ENCODE measurements at regions not wholly inside any gene's neighbourhood (a gene's known extent, or its start where the extent isn't known, plus 50 kb on each side); places are given as distances from the start of the nearest gene placed in this dataset.

DNA sequence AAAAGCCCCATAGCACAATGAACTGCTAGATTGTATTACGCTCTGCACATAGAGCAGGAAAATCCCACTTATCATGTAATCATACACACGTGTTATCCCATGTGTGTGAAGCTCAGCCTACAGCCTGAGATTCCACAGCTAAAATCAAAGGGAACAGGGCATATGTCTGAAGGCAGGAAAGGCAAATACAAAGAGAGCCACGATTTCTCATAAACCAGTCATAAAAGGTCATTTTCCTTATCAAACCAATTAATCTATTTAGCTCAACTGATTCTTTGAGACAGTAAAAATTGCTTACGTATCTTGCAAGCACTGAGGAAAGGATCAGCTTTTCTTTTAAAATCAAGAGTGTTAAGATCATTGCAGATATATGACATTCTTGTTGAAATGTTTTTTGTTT, 199.5 kb upstream of the TBL1XR1 start:
- TF ChIP-seq CTCF (IDR thresholded peaks at IDR 0.05) = no peak
- no peak for TF ChIP-seq POLR2AphosphoS5 (IDR thresholded peaks at IDR 0.05)
- TF ChIP-seq EP300 (IDR thresholded peaks at IDR 0.05) = no peak
